ENCODE measurements at regions not wholly inside any gene's neighbourhood (a gene's known extent, or its start where the extent isn't known, plus 50 kb on each side); places are given as distances from the start of the nearest gene placed in this dataset.
"Not testable (repeated sequence)": the region's sequence is repeated elsewhere in the genome, so short reads cannot be mapped to it uniquely, and the experiment has no call there.

- in situ Hi-C loops (cut with HindIII; ENCODE audit: low pct_unique_long_range_greater_than_20kb, low sequenced_read_pairs); DNase-seq (ENCODE audit: low read depth, low spot score): not testable (repeated sequence)
Measured at GRCh38 chr6:68056596-68056995, 578.5 kb upstream of the ADGRB3 start.

GRCh38 chr6:68054756-68055155 lies 580.3 kb upstream of the ADGRB3 start:
- in situ Hi-C loops (cut with HindIII; ENCODE audit: low pct_unique_long_range_greater_than_20kb, low sequenced_read_pairs), result no loop called here

GRCh38 chr6:68053805-68054373 lies 581.2 kb upstream of the ADGRB3 start:
- no peak for DNase-seq (ENCODE audit: low read depth, low spot score)
- in situ Hi-C loops (cut with HindIII; ENCODE audit: low pct_unique_long_range_greater_than_20kb, low sequenced_read_pairs), result no loop called here

More at GRCh38 chr6:68054756-68055155, 580.3 kb upstream of the ADGRB3 start:
- DNase-seq (ENCODE audit: low read depth, low spot score), result no peak

GRCh38 chr6:68052234-68052633 lies 582.8 kb upstream of the ADGRB3 start:
- in situ Hi-C loops (cut with HindIII; ENCODE audit: low pct_unique_long_range_greater_than_20kb, low sequenced_read_pairs), result no loop called here
- DNase-seq (ENCODE audit: low read depth, low spot score), result no peak

GRCh38 chr6:68049562-68049961 lies 585.5 kb upstream of the ADGRB3 start:
- in situ Hi-C loops (cut with HindIII; ENCODE audit: low pct_unique_long_range_greater_than_20kb, low sequenced_read_pairs), result no loop called here

GRCh38 chr6:68046756-68047155 lies 588.3 kb upstream of the ADGRB3 start:
- DNase-seq (ENCODE audit: low read depth, low spot score), result no peak
- in situ Hi-C loops (cut with HindIII; ENCODE audit: low pct_unique_long_range_greater_than_20kb, low sequenced_read_pairs), result no loop called here

More at GRCh38 chr6:68049562-68049961, 585.5 kb upstream of the ADGRB3 start:
- DNase-seq (ENCODE audit: low read depth, low spot score), result no peak

GRCh38 chr6:68046302-68046701 lies 588.8 kb upstream of the ADGRB3 start:
- no peak for DNase-seq (ENCODE audit: low read depth, low spot score)
- in situ Hi-C loops (cut with HindIII; ENCODE audit: low pct_unique_long_range_greater_than_20kb, low sequenced_read_pairs), result no loop called here

- in situ Hi-C loops (cut with HindIII; ENCODE audit: low pct_unique_long_range_greater_than_20kb, low sequenced_read_pairs), result no loop called here
- no peak for DNase-seq (ENCODE audit: low read depth, low spot score)
Measured at GRCh38 chr6:68045193-68045592, 589.9 kb upstream of the ADGRB3 start.

GRCh38 chr6:68044264-68044663 lies 590.8 kb upstream of the ADGRB3 start:
- no peak for DNase-seq (ENCODE audit: low read depth, low spot score)
- in situ Hi-C loops (cut with HindIII; ENCODE audit: low pct_unique_long_range_greater_than_20kb, low sequenced_read_pairs), result no loop called here

GRCh38 chr6:68043122-68043398 lies 592.0 kb upstream of the ADGRB3 start:
- in situ Hi-C loops (cut with HindIII; ENCODE audit: low pct_unique_long_range_greater_than_20kb, low sequenced_read_pairs), result no loop called here
- DNase-seq (ENCODE audit: low read depth, low spot score), result no peak

GRCh38 chr6:68042339-68043121 lies 592.6 kb upstream of the ADGRB3 start:
- in situ Hi-C loops (cut with HindIII; ENCODE audit: low pct_unique_long_range_greater_than_20kb, low sequenced_read_pairs), result no loop called here
- DNase-seq (ENCODE audit: low read depth, low spot score), result no peak

- in situ Hi-C loops (cut with HindIII; ENCODE audit: low pct_unique_long_range_greater_than_20kb, low sequenced_read_pairs), result no loop called here
- no peak for DNase-seq (ENCODE audit: low read depth, low spot score)
Measured at GRCh38 chr6:68040780-68041179, 594.3 kb upstream of the ADGRB3 start.

- DNase-seq (ENCODE audit: low read depth, low spot score), result peak; percentile 46
- in situ Hi-C loops (cut with HindIII; ENCODE audit: low pct_unique_long_range_greater_than_20kb, low sequenced_read_pairs), result no loop called here
Measured at GRCh38 chr6:68040312-68040778, 594.7 kb upstream of the ADGRB3 start.

GRCh38 chr6:68039641-68040311 lies 595.3 kb upstream of the ADGRB3 start:
- DNase-seq (ENCODE audit: low read depth, low spot score), result no peak
- in situ Hi-C loops (cut with HindIII; ENCODE audit: low pct_unique_long_range_greater_than_20kb, low sequenced_read_pairs), result no loop called here

GRCh38 chr6:68038815-68039408 lies 596.2 kb upstream of the ADGRB3 start:
- no peak for DNase-seq (ENCODE audit: low read depth, low spot score)
- in situ Hi-C loops (cut with HindIII; ENCODE audit: low pct_unique_long_range_greater_than_20kb, low sequenced_read_pairs), result no loop called here

- no peak for DNase-seq (ENCODE audit: low read depth, low spot score)
- in situ Hi-C loops (cut with HindIII; ENCODE audit: low pct_unique_long_range_greater_than_20kb, low sequenced_read_pairs), result no loop called here
Measured at GRCh38 chr6:68032217-68032616, 602.9 kb upstream of the ADGRB3 start.

- DNase-seq (ENCODE audit: low read depth, low spot score), result no peak
Measured at GRCh38 chr6:68031054-68031453, 604.0 kb upstream of the ADGRB3 start.

GRCh38 chr6:68026483-68026882 lies 608.6 kb upstream of the ADGRB3 start:
- in situ Hi-C loops (cut with HindIII; ENCODE audit: low pct_unique_long_range_greater_than_20kb, low sequenced_read_pairs), result no loop called here
- DNase-seq (ENCODE audit: low read depth, low spot score), result no peak

More at GRCh38 chr6:68031054-68031453, 604.0 kb upstream of the ADGRB3 start:
- in situ Hi-C loops (cut with HindIII; ENCODE audit: low pct_unique_long_range_greater_than_20kb, low sequenced_read_pairs), result no loop called here

Measured in SK-MEL-5 (cell line).